ENCODE measurements at regions not wholly inside any gene's neighbourhood (a gene's known extent, or its start where the extent isn't known, plus 50 kb on each side); places are given as distances from the start of the nearest gene placed in this dataset.
"Not testable (repeated sequence)": the region's sequence is repeated elsewhere in the genome, so short reads cannot be mapped to it uniquely, and the experiment has no call there.

GRCh38 chr1:67607699-67608098 lies 77.3 kb upstream of the GADD45A start:
- Histone ChIP-seq H3K36me3 (ENCODE audit: control insufficient read depth in 3 of 3, insufficient read depth in 2 of 3, low read depth in 1 of 3, low read length in 3 of 3) (no peaks in the 10 kb centered on the region), H3K27ac (ENCODE audit: low read depth in 1 of 3, low read length in 2 of 3) (no peak overlapping the region), H3K9me3 (ENCODE audit: control insufficient read depth in 2 of 2, insufficient read depth in 1 of 2, low read depth in 1 of 2, low read length in 1 of 2) (no peaks in the 10 kb centered on the region), H3K4me3 (ENCODE audit: low read depth in 1 of 3, low read length in 3 of 3) (no peak overlapping the region), H3K27me3 (ENCODE audit: control insufficient read depth in 3 of 3, insufficient read depth in 3 of 3, low read length in 3 of 3) (no peaks in the 10 kb centered on the region), H3K4me1 (ENCODE audit: control insufficient read depth in 3 of 3, insufficient read depth in 2 of 3, low read depth in 1 of 3, low read length in 2 of 3) (no peaks in the 10 kb centered on the region)
- DNase-seq (no peak), FAIRE-seq (no peak)
- 84 to 88% (median 87%) methylated on average over 6 of the region's 6 CpGs for WGBS, 3 donors

GRCh38 chr1:67608661-67609576 lies 76.1 kb upstream of the GADD45A start:
- H3K27me3 ChIP-seq (ENCODE audit: control insufficient read depth in 3 of 3, insufficient read depth in 3 of 3, low read length in 3 of 3) = no peaks in the 10 kb centered on the region
- H3K4me1 ChIP-seq (ENCODE audit: control insufficient read depth in 3 of 3, insufficient read depth in 2 of 3, low read depth in 1 of 3, low read length in 2 of 3) = no peaks in the 10 kb centered on the region
- no peak overlapping the region for H3K4me3 ChIP-seq (ENCODE audit: low read depth in 1 of 3, low read length in 3 of 3)
- H3K27ac ChIP-seq (ENCODE audit: low read depth in 1 of 3, low read length in 2 of 3) = peak overlapping the region in 1 of 3 donors; percentile 8
- FAIRE-seq (no peak), DNase-seq (no peak)
- H3K36me3 ChIP-seq (ENCODE audit: control insufficient read depth in 3 of 3, insufficient read depth in 2 of 3, low read depth in 1 of 3, low read length in 3 of 3) = no peaks in the 10 kb centered on the region
- 80 to 91% (median 83%) methylated on average over 11 of the region's 11 CpGs for WGBS, 3 donors
- no peaks in the 10 kb centered on the region for H3K9me3 ChIP-seq (ENCODE audit: control insufficient read depth in 2 of 2, insufficient read depth in 1 of 2, low read depth in 1 of 2, low read length in 1 of 2)

- H3K4me1 ChIP-seq (ENCODE audit: control insufficient read depth in 3 of 3, insufficient read depth in 2 of 3, low read depth in 1 of 3, low read length in 2 of 3) = no peaks in the 10 kb centered on the region
- DNase-seq = no peak
- no peaks in the 10 kb centered on the region for H3K9me3 ChIP-seq (ENCODE audit: control insufficient read depth in 2 of 2, insufficient read depth in 1 of 2, low read depth in 1 of 2, low read length in 1 of 2)
- no peaks in the 10 kb centered on the region for H3K36me3 ChIP-seq (ENCODE audit: control insufficient read depth in 3 of 3, insufficient read depth in 2 of 3, low read depth in 1 of 3, low read length in 3 of 3)
- no peak overlapping the region for H3K27ac ChIP-seq (ENCODE audit: low read depth in 1 of 3, low read length in 2 of 3)
- H3K4me3 ChIP-seq (ENCODE audit: low read depth in 1 of 3, low read length in 3 of 3) = no peak overlapping the region
- H3K27me3 ChIP-seq (ENCODE audit: control insufficient read depth in 3 of 3, insufficient read depth in 3 of 3, low read length in 3 of 3) = no peaks in the 10 kb centered on the region
- no peak for FAIRE-seq
- WGBS, 3 donors = 83 to 90% (median 86%) methylated on average over 10 of the region's 10 CpGs
These were observed 75.2 kb upstream of the GADD45A start for GRCh38 chr1:67609577-67610341.

GRCh38 chr1:67610450-67610849 lies 74.6 kb upstream of the GADD45A start:
- DNase-seq (no peak), FAIRE-seq (no peak)
- Histone ChIP-seq H3K9me3 (ENCODE audit: control insufficient read depth in 2 of 2, insufficient read depth in 1 of 2, low read depth in 1 of 2, low read length in 1 of 2) (no peaks in the 10 kb centered on the region), H3K36me3 (ENCODE audit: control insufficient read depth in 3 of 3, insufficient read depth in 2 of 3, low read depth in 1 of 3, low read length in 3 of 3) (no peaks in the 10 kb centered on the region), H3K4me3 (ENCODE audit: low read depth in 1 of 3, low read length in 3 of 3) (no peak overlapping the region), H3K27ac (ENCODE audit: low read depth in 1 of 3, low read length in 2 of 3) (no peak overlapping the region), H3K27me3 (ENCODE audit: control insufficient read depth in 3 of 3, insufficient read depth in 3 of 3, low read length in 3 of 3) (no peaks in the 10 kb centered on the region), H3K4me1 (ENCODE audit: control insufficient read depth in 3 of 3, insufficient read depth in 2 of 3, low read depth in 1 of 3, low read length in 2 of 3) (no peaks in the 10 kb centered on the region)
- WGBS, 3 donors = 66 to 86% (median 77%) methylated on average over 5 of the region's 5 CpGs

GRCh38 chr1:67611846-67612245 lies 73.2 kb upstream of the GADD45A start:
- no peak for DNase-seq
- Histone ChIP-seq H3K9me3 (ENCODE audit: control insufficient read depth in 2 of 2, insufficient read depth in 1 of 2, low read depth in 1 of 2, low read length in 1 of 2) (no peaks in the 10 kb centered on the region), H3K27ac (ENCODE audit: low read depth in 1 of 3, low read length in 2 of 3) (no peak overlapping the region), H3K4me3 (ENCODE audit: low read depth in 1 of 3, low read length in 3 of 3) (no peak overlapping the region), H3K4me1 (ENCODE audit: control insufficient read depth in 3 of 3, insufficient read depth in 2 of 3, low read depth in 1 of 3, low read length in 2 of 3) (no peaks in the 10 kb centered on the region), H3K36me3 (ENCODE audit: control insufficient read depth in 3 of 3, insufficient read depth in 2 of 3, low read depth in 1 of 3, low read length in 3 of 3) (no peaks in the 10 kb centered on the region), H3K27me3 (ENCODE audit: control insufficient read depth in 3 of 3, insufficient read depth in 3 of 3, low read length in 3 of 3) (no peaks in the 10 kb centered on the region)
- 73 to 76% (median 75%) methylated on average over 3 of the region's 3 CpGs for WGBS, 3 donors
- no peak for FAIRE-seq

GRCh38 chr1:67612788-67613241 lies 72.2 kb upstream of the GADD45A start:
- Histone ChIP-seq H3K27ac (ENCODE audit: low read depth in 1 of 3, low read length in 2 of 3) (peak overlapping the region in 1 of 3 donors; percentile 5), H3K4me1 (ENCODE audit: control insufficient read depth in 3 of 3, insufficient read depth in 2 of 3, low read depth in 1 of 3, low read length in 2 of 3) (no peaks in the 10 kb centered on the region), H3K27me3 (ENCODE audit: control insufficient read depth in 3 of 3, insufficient read depth in 3 of 3, low read length in 3 of 3) (no peaks in the 10 kb centered on the region), H3K9me3 (ENCODE audit: control insufficient read depth in 2 of 2, insufficient read depth in 1 of 2, low read depth in 1 of 2, low read length in 1 of 2) (no peaks in the 10 kb centered on the region), H3K36me3 (ENCODE audit: control insufficient read depth in 3 of 3, insufficient read depth in 2 of 3, low read depth in 1 of 3, low read length in 3 of 3) (no peaks in the 10 kb centered on the region), H3K4me3 (ENCODE audit: low read depth in 1 of 3, low read length in 3 of 3) (no peak overlapping the region)
- no peak for DNase-seq
- FAIRE-seq = no peak
- WGBS, 3 donors = 56 to 82% (median 75%) methylated on average over 4 of the region's 4 CpGs

- H3K36me3 ChIP-seq (ENCODE audit: control insufficient read depth in 3 of 3, insufficient read depth in 2 of 3, low read depth in 1 of 3, low read length in 3 of 3); DNase-seq; H3K4me3 ChIP-seq (ENCODE audit: low read depth in 1 of 3, low read length in 3 of 3); H3K4me1 ChIP-seq (ENCODE audit: control insufficient read depth in 3 of 3, insufficient read depth in 2 of 3, low read depth in 1 of 3, low read length in 2 of 3); H3K9me3 ChIP-seq (ENCODE audit: control insufficient read depth in 2 of 2, insufficient read depth in 1 of 2, low read depth in 1 of 2, low read length in 1 of 2); FAIRE-seq; H3K27me3 ChIP-seq (ENCODE audit: control insufficient read depth in 3 of 3, insufficient read depth in 3 of 3, low read length in 3 of 3): not testable (repeated sequence)
- H3K27ac ChIP-seq (ENCODE audit: low read depth in 1 of 3, low read length in 2 of 3) = peak overlapping the region in 1 of 3 donors; percentile 5
- 90 to 93% (median 93%) methylated on average over 8 of the region's 8 CpGs for WGBS, 3 donors
These were observed 71.5 kb upstream of the GADD45A start for GRCh38 chr1:67613479-67613878.

GRCh38 chr1:67614511-67614934 lies 70.5 kb upstream of the GADD45A start:
- H3K4me1 ChIP-seq (ENCODE audit: control insufficient read depth in 3 of 3, insufficient read depth in 2 of 3, low read depth in 1 of 3, low read length in 2 of 3) = peaks cover 0 to 3% (median 0%) of the 10 kb centered on the region in 3 donors
- no peaks in the 10 kb centered on the region for H3K27me3 ChIP-seq (ENCODE audit: control insufficient read depth in 3 of 3, insufficient read depth in 3 of 3, low read length in 3 of 3)
- DNase-seq = no peak
- H3K27ac ChIP-seq (ENCODE audit: low read depth in 1 of 3, low read length in 2 of 3) = no peak overlapping the region
- no peaks in the 10 kb centered on the region for H3K9me3 ChIP-seq (ENCODE audit: control insufficient read depth in 2 of 2, insufficient read depth in 1 of 2, low read depth in 1 of 2, low read length in 1 of 2)
- FAIRE-seq = no peak
- H3K4me3 ChIP-seq (ENCODE audit: low read depth in 1 of 3, low read length in 3 of 3) = no peak overlapping the region
- 63 to 70% (median 69%) methylated on average over 3 of the region's 3 CpGs for WGBS, 3 donors
- no peaks in the 10 kb centered on the region for H3K36me3 ChIP-seq (ENCODE audit: control insufficient read depth in 3 of 3, insufficient read depth in 2 of 3, low read depth in 1 of 3, low read length in 3 of 3)

Measured in small intestine (tissue), 7 donors.